ENCODE measurements at regions not wholly inside any gene's neighbourhood (a gene's known extent, or its start where the extent isn't known, plus 50 kb on each side); places are given as distances from the start of the nearest gene placed in this dataset.

DNA sequence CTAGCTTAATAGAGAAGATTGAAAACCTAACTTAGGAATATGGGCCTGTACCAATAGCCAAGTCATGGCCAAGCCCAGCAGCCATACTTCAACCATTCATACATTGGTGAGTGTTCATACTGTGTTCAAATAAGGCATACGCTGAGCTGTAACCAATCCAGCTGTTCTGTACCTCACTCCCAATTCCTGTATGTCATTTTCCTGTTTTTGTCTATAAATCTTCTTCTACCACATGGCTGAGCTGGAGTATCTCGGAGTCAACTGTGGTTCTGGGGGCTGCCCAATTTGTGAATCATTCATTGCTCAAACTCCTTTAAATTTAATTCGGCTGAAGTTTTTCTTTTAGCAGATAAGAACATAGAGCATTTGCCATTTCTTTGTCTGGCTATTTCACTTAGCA, 195.3 kb upstream of the ANKRD50 start:
- Histone ChIP-seq H3K4me2 (ENCODE audit: low read length) (no peak overlapping the region), H2AFZ (ENCODE audit: low read depth, low read length, poor library complexity, severe bottlenecking) (no peak overlapping the region), H3K4me3 (replicated peaks in 1 of 2; ENCODE audit: low read depth in 1 of 2, low read length in 2 of 2) (no peak overlapping the region), H3K27ac (ENCODE audit: low read depth, low read length) (no peak overlapping the region), H3K27me3 (ENCODE audit: insufficient read depth, low read length) (no peaks in the 10 kb centered on the region), H3K4me1 (ENCODE audit: control insufficient read depth in 1 of 2, insufficient read depth in 2 of 2, low read length in 2 of 2) (peaks cover 17 to 21% of the 10 kb centered on the region in 2 experiments), H3K9ac (ENCODE audit: low read length) (no peak overlapping the region), H3K9me3 (ENCODE audit: control insufficient read depth in 1 of 2, insufficient read depth in 1 of 2, low read depth in 1 of 2, low read length in 2 of 2) (no peaks in the 10 kb centered on the region), H3K9me2 (ENCODE audit: insufficient read depth) (no peaks in the 10 kb centered on the region), H3K79me2 (ENCODE audit: insufficient read depth, low read length) (no peaks in the 10 kb centered on the region), H3K36me3 (ENCODE audit: control insufficient read depth in 1 of 2, insufficient read depth in 2 of 2, low read length in 2 of 2) (no peaks in the 10 kb centered on the region), H4K20me1 (ENCODE audit: insufficient read depth) (no peaks in the 10 kb centered on the region)
- CTCF ChIA-PET = no interaction called here
- DNase-seq (ENCODE audit: low read depth, low spot score) (no peak), ATAC-seq (no peak)
- BruUV-seq (replicated peaks) = no TSS peak
- RAD21 ChIA-PET (ENCODE audit: low non-redundant PET in 1 of 2, low total read pairs in 2 of 2, uncharacterized antibody in 2 of 2, unreplicated experiment in 2 of 2) = no interaction called here
- TF ChIP-seq EZH2phosphoT487 (IDR thresholded peaks at IDR 0.05; ENCODE audit: borderline replicate concordance) = no peak
- no peak for TF ChIP-seq EZH2 (IDR thresholded peaks at IDR 0.05)
- no peak for TF ChIP-seq CBX3 (IDR thresholded peaks at IDR 0.05; ENCODE audit: low read depth)
- no peak for TF ChIP-seq ELF1 (IDR thresholded peaks at IDR 0.05; ENCODE audit: borderline replicate concordance, low read depth)
- TF ChIP-seq, protein P1, sequence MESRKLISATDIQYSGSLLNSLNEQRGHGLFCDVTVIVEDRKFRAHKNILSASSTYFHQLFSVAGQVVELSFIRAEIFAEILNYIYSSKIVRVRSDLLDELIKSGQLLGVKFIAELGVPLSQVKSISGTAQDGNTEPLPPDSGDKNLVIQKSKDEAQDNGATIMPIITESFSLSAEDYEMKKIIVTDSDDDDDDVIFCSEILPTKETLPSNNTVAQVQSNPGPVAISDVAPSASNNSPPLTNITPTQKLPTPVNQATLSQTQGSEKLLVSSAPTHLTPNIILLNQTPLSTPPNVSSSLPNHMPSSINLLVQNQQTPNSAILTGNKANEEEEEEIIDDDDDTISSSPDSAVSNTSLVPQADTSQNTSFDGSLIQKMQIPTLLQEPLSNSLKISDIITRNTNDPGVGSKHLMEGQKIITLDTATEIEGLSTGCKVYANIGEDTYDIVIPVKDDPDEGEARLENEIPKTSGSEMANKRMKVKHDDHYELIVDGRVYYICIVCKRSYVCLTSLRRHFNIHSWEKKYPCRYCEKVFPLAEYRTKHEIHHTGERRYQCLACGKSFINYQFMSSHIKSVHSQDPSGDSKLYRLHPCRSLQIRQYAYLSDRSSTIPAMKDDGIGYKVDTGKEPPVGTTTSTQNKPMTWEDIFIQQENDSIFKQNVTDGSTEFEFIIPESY (IDR thresholded peaks at IDR 0.05; ENCODE audit: extremely low read depth, insufficient replicate concordance, low read length) = no peak
- TF ChIP-seq FOSL1 (IDR thresholded peaks at IDR 0.05; ENCODE audit: low read depth) = no peak
- TF ChIP-seq SIN3A (IDR thresholded peaks at IDR 0.05; ENCODE audit: low read depth) = no peak
- TF ChIP-seq CEBPB (IDR thresholded peaks at IDR 0.05; ENCODE audit: low read depth) = no peak
- TF ChIP-seq, protein P2, sequence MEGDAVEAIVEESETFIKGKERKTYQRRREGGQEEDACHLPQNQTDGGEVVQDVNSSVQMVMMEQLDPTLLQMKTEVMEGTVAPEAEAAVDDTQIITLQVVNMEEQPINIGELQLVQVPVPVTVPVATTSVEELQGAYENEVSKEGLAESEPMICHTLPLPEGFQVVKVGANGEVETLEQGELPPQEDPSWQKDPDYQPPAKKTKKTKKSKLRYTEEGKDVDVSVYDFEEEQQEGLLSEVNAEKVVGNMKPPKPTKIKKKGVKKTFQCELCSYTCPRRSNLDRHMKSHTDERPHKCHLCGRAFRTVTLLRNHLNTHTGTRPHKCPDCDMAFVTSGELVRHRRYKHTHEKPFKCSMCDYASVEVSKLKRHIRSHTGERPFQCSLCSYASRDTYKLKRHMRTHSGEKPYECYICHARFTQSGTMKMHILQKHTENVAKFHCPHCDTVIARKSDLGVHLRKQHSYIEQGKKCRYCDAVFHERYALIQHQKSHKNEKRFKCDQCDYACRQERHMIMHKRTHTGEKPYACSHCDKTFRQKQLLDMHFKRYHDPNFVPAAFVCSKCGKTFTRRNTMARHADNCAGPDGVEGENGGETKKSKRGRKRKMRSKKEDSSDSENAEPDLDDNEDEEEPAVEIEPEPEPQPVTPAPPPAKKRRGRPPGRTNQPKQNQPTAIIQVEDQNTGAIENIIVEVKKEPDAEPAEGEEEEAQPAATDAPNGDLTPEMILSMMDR (IDR thresholded peaks at IDR 0.05 in 2 of 3, conservative IDR thresholded peaks at IDR 0.05 in 1 of 3; ENCODE audit: borderline replicate concordance in 1 of 3, insufficient read depth in 1 of 3, low read depth in 2 of 3, low read length in 2 of 3) = no peak
- no peak for TF ChIP-seq ZNF274 (IDR thresholded peaks at IDR 0.05; ENCODE audit: low read depth, low read length)
- no peak for TF ChIP-seq POLR2A (IDR thresholded peaks at IDR 0.05; ENCODE audit: borderline replicate concordance, extremely low read depth, insufficient read depth, insufficient read length)
- no peak for TF ChIP-seq SRF (IDR thresholded peaks at IDR 0.05; ENCODE audit: low read depth)
- TF ChIP-seq, protein P3, sequence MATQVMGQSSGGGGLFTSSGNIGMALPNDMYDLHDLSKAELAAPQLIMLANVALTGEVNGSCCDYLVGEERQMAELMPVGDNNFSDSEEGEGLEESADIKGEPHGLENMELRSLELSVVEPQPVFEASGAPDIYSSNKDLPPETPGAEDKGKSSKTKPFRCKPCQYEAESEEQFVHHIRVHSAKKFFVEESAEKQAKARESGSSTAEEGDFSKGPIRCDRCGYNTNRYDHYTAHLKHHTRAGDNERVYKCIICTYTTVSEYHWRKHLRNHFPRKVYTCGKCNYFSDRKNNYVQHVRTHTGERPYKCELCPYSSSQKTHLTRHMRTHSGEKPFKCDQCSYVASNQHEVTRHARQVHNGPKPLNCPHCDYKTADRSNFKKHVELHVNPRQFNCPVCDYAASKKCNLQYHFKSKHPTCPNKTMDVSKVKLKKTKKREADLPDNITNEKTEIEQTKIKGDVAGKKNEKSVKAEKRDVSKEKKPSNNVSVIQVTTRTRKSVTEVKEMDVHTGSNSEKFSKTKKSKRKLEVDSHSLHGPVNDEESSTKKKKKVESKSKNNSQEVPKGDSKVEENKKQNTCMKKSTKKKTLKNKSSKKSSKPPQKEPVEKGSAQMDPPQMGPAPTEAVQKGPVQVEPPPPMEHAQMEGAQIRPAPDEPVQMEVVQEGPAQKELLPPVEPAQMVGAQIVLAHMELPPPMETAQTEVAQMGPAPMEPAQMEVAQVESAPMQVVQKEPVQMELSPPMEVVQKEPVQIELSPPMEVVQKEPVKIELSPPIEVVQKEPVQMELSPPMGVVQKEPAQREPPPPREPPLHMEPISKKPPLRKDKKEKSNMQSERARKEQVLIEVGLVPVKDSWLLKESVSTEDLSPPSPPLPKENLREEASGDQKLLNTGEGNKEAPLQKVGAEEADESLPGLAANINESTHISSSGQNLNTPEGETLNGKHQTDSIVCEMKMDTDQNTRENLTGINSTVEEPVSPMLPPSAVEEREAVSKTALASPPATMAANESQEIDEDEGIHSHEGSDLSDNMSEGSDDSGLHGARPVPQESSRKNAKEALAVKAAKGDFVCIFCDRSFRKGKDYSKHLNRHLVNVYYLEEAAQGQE (IDR thresholded peaks at IDR 0.05; ENCODE audit: low read depth) = no peak
- no peak for TF ChIP-seq POLR2AphosphoS5 (IDR thresholded peaks at IDR 0.05; ENCODE audit: low read depth, low read length)
- TF ChIP-seq TCF7L2 (IDR thresholded peaks at IDR 0.05; ENCODE audit: borderline replicate concordance, extremely low read depth, insufficient read depth, insufficient read length) = no peak
- intact Hi-C loops (cut with micrococcal nuclease) = no loop called here
- POLR2A ChIA-PET = no interaction called here

Measured in HCT116 (cell line).